Transverse colon (tissue), 4 donors: ENCODE measurements at regions not wholly inside any gene's neighbourhood (a gene's known extent, or its start where the extent isn't known, plus 50 kb on each side); places are given as distances from the start of the nearest gene placed in this dataset.
"Not testable (repeated sequence)": the region's sequence is repeated elsewhere in the genome, so short reads cannot be mapped to it uniquely, and the experiment has no call there.

ENCODE experiments used
- CTCF ChIP-seq, 5 experiments: fragments of 200-600 bp in 3 of 5; fragments of 450-650 bp in 2 of 5; sonication (generic) in 3 of 5; IDR thresholded peaks; 1 replicate in 2 of 5; 2 replicates in 3 of 5; pipeline ENCODE4 v1.5.1; 2016 to 2017; ENCODE audit warnings: antibody characterized with exemption in 5 of 5, inconsistent platforms in 3 of 5, mild to moderate bottlenecking in 2 of 5, moderate library complexity in 1 of 5
- POLR2A ChIP-seq: fragments of 450-650 bp; IDR thresholded peaks from one replicate; pipeline ENCODE4 v1.6.1; 2016; ENCODE audit warnings: antibody characterized with exemption, mild to moderate bottlenecking, moderate library complexity
- POLR2AphosphoS5 ChIP-seq, 3 donors: sonication (generic); formaldehyde crosslinking; IDR thresholded peaks; one replicate each; pipeline ENCODE4 v1.6.1; 2016; ENCODE audit warnings: antibody characterized with exemption in 3 of 3

GRCh38 chr12:60236416-60236815 is 640.6 kb downstream of the SLC16A7 start:
- TF ChIP-seq POLR2A; CTCF (IDR thresholded peaks at IDR 0.05); POLR2AphosphoS5 (IDR thresholded peaks at IDR 0.05): not testable (repeated sequence)
